ENCODE measurements at regions not wholly inside any gene's neighbourhood (a gene's known extent, or its start where the extent isn't known, plus 50 kb on each side); places are given as distances from the start of the nearest gene placed in this dataset.

DNA sequence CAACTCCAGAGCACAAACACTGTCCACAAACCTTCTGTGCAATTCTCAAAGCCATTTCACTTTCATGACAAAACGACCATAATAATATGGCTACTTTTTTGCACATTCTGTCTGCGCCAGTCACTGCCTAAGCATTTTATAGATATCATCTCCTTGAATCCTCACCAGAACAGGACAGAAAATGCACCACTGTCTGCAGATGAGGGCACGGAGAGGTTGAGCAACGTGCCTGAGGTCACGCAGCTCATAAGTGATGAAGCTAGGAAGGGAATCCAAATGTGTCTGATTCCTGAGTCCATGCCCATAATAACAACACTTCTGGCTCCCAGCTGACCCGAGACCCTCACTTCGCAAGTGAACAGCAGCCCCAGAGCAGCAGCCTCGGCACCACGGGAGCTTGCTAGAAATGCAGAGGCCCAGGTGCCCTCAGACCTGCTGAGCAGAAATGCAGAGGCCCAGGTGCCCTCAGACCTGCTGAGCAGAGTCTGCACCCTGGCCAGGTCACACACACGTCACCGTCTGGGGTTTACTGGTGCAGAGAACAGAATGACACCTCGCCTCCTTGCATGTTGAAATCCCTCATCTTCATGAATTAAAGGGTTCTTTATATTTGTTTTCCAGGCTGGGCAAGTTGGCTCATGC, 265.2 kb downstream of the BMP7 start:
- TF ChIP-seq CTCF (conservative IDR thresholded peaks at IDR 0.05; ENCODE audit: low read depth, low read length) (no peak), EZH2 (IDR thresholded peaks at IDR 0.05; ENCODE audit: borderline replicate concordance, low read depth, low read length, poor library complexity, severe bottlenecking) (no peak)
- intact Hi-C loops (cut with micrococcal nuclease; ENCODE audit: unreplicated experiment) = no loop called here
- Histone ChIP-seq H3K4me3 (ENCODE audit: low read depth, low read length, poor library complexity, severe bottlenecking) (no peak overlapping the region), H3K9me3 (ENCODE audit: low read depth, low read length, poor library complexity, severe bottlenecking) (peaks cover 3% of the 10 kb centered on the region), H3K36me3 (ENCODE audit: insufficient read depth, low read length, poor library complexity, severe bottlenecking) (no peaks in the 10 kb centered on the region), H3K27ac (ENCODE audit: low read depth, low read length, poor library complexity, severe bottlenecking) (no peak overlapping the region), H3K27me3 (replicated peaks; ENCODE audit: insufficient read depth, low read depth, low read length, poor library complexity) (no peaks in the 10 kb centered on the region), H3K4me1 (ENCODE audit: insufficient read depth, low read length, poor library complexity, severe bottlenecking) (no peaks in the 10 kb centered on the region)
- BruUV-seq (replicated peaks) = no TSS peak
- POLR2A ChIA-PET (ENCODE audit: low non-redundant PET) = no interaction called here
- CTCF ChIA-PET = no interaction called here
- DNase-seq (ENCODE audit: low spot score) = no peak

- BruUV-seq (replicated peaks) = no TSS peak
- Histone ChIP-seq H3K27ac (ENCODE audit: low read depth, low read length, poor library complexity, severe bottlenecking) (no peak overlapping the region), H3K4me1 (ENCODE audit: insufficient read depth, low read length, poor library complexity, severe bottlenecking) (no peaks in the 10 kb centered on the region), H3K36me3 (ENCODE audit: insufficient read depth, low read length, poor library complexity, severe bottlenecking) (no peaks in the 10 kb centered on the region), H3K9me3 (ENCODE audit: low read depth, low read length, poor library complexity, severe bottlenecking) (peaks cover 3% of the 10 kb centered on the region), H3K4me3 (ENCODE audit: low read depth, low read length, poor library complexity, severe bottlenecking) (no peak overlapping the region), H3K27me3 (replicated peaks; ENCODE audit: insufficient read depth, low read depth, low read length, poor library complexity) (peaks cover 4% of the 10 kb centered on the region)
- POLR2A ChIA-PET (ENCODE audit: low non-redundant PET) = no interaction called here
- TF ChIP-seq CTCF (conservative IDR thresholded peaks at IDR 0.05; ENCODE audit: low read depth, low read length) (no peak), EZH2 (IDR thresholded peaks at IDR 0.05; ENCODE audit: borderline replicate concordance, low read depth, low read length, poor library complexity, severe bottlenecking) (no peak)
- CTCF ChIA-PET = no interaction called here
- no peak for DNase-seq (ENCODE audit: low spot score)
- intact Hi-C loops (cut with micrococcal nuclease; ENCODE audit: unreplicated experiment) = no loop called here
Observed at GRCh38 chr20:57002066-57002570, 264.3 kb downstream of the BMP7 start.

- Histone ChIP-seq H3K4me1 (ENCODE audit: insufficient read depth, low read length, poor library complexity, severe bottlenecking) (no peaks in the 10 kb centered on the region), H3K4me3 (ENCODE audit: low read depth, low read length, poor library complexity, severe bottlenecking) (no peak overlapping the region), H3K27me3 (replicated peaks; ENCODE audit: insufficient read depth, low read depth, low read length, poor library complexity) (peaks cover 7% of the 10 kb centered on the region), H3K9me3 (ENCODE audit: low read depth, low read length, poor library complexity, severe bottlenecking) (peaks cover 3% of the 10 kb centered on the region), H3K36me3 (ENCODE audit: insufficient read depth, low read length, poor library complexity, severe bottlenecking) (no peaks in the 10 kb centered on the region), H3K27ac (ENCODE audit: low read depth, low read length, poor library complexity, severe bottlenecking) (no peak overlapping the region)
- CTCF ChIA-PET = interaction anchor here (0.5 to 1.5 kb wide), 2 partner anchors 58 to 65 kb away, joined by 3 read pairs; no protein-coding TSS in a partner anchor
- POLR2A ChIA-PET (ENCODE audit: low non-redundant PET) = no interaction called here
- DNase-seq (ENCODE audit: low spot score) = no peak
- no TSS peak for BruUV-seq (replicated peaks)
- intact Hi-C loops (cut with micrococcal nuclease; ENCODE audit: unreplicated experiment) = no loop called here
- TF ChIP-seq EZH2 (IDR thresholded peaks at IDR 0.05; ENCODE audit: borderline replicate concordance, low read depth, low read length, poor library complexity, severe bottlenecking) = no peak
- no peak for TF ChIP-seq CTCF (conservative IDR thresholded peaks at IDR 0.05; ENCODE audit: low read depth, low read length)
Observed at GRCh38 chr20:57003012-57003411, 263.4 kb downstream of the BMP7 start.
